Lower lobe of right lung (tissue), 2 donors: ENCODE measurements at regions not wholly inside any gene's neighbourhood (a gene's known extent, or its start where the extent isn't known, plus 50 kb on each side); places are given as distances from the start of the nearest gene placed in this dataset.
"Not testable (repeated sequence)": the region's sequence is repeated elsewhere in the genome, so short reads cannot be mapped to it uniquely, and the experiment has no call there.

Experiments used
- ATAC-seq, 2 donors: fragments of 200-7000 bp; cut with Tn5 transposase; one replicate each; pipeline ENCODE4 v1.9.1; 2020 to 2022; ENCODE audit warnings: mild to moderate bottlenecking in 2 of 2, moderate library complexity in 2 of 2
- DNase-seq: peaks from one replicate; pipeline ENCODE4 v3.0.0-alpha.2; 2020
- H3K27ac ChIP-seq: fragments of 200-600 bp; one replicate; pipeline ENCODE4 v1.8.0; 2022
- H3K27me3 ChIP-seq: fragments of 200-600 bp; one replicate; pipeline ENCODE4 v1.8.0; 2022; ENCODE audit warnings: low read depth
- H3K36me3 ChIP-seq: fragments of 200-600 bp; one replicate; pipeline ENCODE4 v1.8.0; 2022; ENCODE audit warnings: mild to moderate bottlenecking
- H3K4me1 ChIP-seq: fragments of 200-600 bp; one replicate; pipeline ENCODE4 v1.8.0; 2022
- H3K4me3 ChIP-seq: fragments of 200-600 bp; one replicate; pipeline ENCODE4 v1.8.0; 2022; ENCODE audit warnings: mild to moderate bottlenecking
- H3K9me3 ChIP-seq: fragments of 200-600 bp; one replicate; pipeline ENCODE4 v1.8.0; 2022
- intact Hi-C: fragments of 100-400 bp; cut with DNase I; formaldehyde crosslinking; loops from one replicate; pipeline ENCODE4 v1.11.0; 2022
- TF ChIP-seq, protein P1 (sequence below): fragments of 200-600 bp; IDR thresholded peaks from one replicate; pipeline ENCODE4 v1.8.0; 2022; ENCODE audit warnings: antibody characterized with exemption, mild to moderate bottlenecking
- donor health status: DM: no; HTN: yes; CAD: no; lungs with severe emphysema.

DNA sequence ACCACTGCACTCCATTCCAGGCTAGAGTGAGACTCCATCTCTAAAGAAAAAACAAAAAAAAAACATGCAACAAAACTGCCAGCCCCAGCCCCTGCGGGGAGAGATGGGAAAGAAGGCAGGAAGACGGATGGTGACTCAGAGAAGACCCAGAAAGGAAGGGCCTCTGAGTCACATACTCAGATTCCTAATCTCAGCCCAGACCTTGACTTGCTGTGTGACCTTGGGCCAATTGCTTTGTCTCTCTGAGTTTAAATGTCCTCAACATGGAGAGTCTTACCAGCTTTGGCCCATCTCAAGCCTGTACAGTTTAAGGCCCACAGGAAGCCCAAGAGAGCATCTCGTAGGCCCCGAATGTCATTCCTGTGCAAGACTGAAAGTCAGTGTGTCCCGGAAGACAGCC, 86.5 kb upstream of the LHX1 start:
- Histone ChIP-seq H3K27me3 (peaks cover 18% of the 10 kb centered on the region), H3K9me3 (no peaks in the 10 kb centered on the region), H3K4me3 (no peak overlapping the region), H3K4me1 (no peaks in the 10 kb centered on the region), H3K36me3 (no peaks in the 10 kb centered on the region), H3K27ac (no peak overlapping the region)
- DNase-seq (no peak), ATAC-seq (no peak)
- TF ChIP-seq, protein P1, sequence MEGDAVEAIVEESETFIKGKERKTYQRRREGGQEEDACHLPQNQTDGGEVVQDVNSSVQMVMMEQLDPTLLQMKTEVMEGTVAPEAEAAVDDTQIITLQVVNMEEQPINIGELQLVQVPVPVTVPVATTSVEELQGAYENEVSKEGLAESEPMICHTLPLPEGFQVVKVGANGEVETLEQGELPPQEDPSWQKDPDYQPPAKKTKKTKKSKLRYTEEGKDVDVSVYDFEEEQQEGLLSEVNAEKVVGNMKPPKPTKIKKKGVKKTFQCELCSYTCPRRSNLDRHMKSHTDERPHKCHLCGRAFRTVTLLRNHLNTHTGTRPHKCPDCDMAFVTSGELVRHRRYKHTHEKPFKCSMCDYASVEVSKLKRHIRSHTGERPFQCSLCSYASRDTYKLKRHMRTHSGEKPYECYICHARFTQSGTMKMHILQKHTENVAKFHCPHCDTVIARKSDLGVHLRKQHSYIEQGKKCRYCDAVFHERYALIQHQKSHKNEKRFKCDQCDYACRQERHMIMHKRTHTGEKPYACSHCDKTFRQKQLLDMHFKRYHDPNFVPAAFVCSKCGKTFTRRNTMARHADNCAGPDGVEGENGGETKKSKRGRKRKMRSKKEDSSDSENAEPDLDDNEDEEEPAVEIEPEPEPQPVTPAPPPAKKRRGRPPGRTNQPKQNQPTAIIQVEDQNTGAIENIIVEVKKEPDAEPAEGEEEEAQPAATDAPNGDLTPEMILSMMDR: no peak
- intact Hi-C loops: no loop called here

DNA sequence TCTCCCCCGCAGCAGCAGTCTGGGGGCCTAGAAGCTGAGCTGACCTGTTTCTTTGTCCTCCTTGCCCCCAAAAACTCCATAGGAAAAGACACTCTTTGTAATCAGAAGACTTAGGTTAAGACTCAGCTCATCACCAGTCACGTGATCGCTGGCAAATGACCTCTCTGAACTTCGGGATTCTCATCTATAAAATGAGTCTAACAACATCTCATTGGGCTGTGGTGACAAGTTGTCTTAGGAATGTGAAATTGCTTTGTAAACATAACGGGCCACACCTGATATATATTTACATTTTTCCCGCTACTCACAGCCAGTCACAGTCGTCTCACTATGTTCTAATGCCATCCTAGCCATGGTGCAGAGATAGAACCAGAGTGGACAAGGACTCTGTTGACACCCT, 86.0 kb upstream of the LHX1 start:
- Histone ChIP-seq H3K36me3 (no peaks in the 10 kb centered on the region), H3K9me3 (no peaks in the 10 kb centered on the region), H3K27me3 (peaks cover 14% of the 10 kb centered on the region), H3K4me1 (no peaks in the 10 kb centered on the region), H3K4me3 (no peak overlapping the region), H3K27ac (no peak overlapping the region)
- intact Hi-C loops: no loop called here
- no peak for ATAC-seq
- TF ChIP-seq, protein P1: no peak
- DNase-seq: no peak

DNA sequence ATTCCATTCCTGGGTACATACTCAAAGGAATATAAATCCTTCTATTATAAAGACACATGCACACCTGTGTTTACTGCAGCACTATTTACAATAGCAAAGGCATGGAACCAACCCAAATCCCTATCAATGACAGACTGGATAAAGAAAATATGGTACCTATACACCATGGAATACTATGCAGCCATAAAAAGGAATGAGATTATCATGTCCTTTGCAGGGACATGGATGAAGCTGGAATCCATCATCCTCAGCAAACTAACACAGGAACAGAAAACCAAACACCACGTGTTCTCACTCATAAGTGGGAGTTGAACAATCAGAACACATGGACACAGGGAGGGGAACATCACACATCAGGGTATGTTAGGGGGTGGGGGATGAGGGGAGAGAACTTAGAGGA, 84.8 kb upstream of the LHX1 start:
- H3K4me3 ChIP-seq, H3K27ac ChIP-seq, H3K4me1 ChIP-seq, H3K9me3 ChIP-seq, intact Hi-C loops, DNase-seq, H3K36me3 ChIP-seq, H3K27me3 ChIP-seq, ATAC-seq: not testable (repeated sequence)

GRCh38 chr17:36854982-36855381, 82.3 kb upstream of the LHX1 start:
- no peak overlapping the region for H3K27ac ChIP-seq
- TF ChIP-seq, protein P1: no peak
- ATAC-seq (no peak), DNase-seq (no peak)
- no peaks in the 10 kb centered on the region for H3K9me3 ChIP-seq
- peaks cover 13% of the 10 kb centered on the region for H3K27me3 ChIP-seq
- no peaks in the 10 kb centered on the region for H3K36me3 ChIP-seq
- intact Hi-C loops: no loop called here
- no peak overlapping the region for H3K4me3 ChIP-seq
- no peaks in the 10 kb centered on the region for H3K4me1 ChIP-seq

DNA sequence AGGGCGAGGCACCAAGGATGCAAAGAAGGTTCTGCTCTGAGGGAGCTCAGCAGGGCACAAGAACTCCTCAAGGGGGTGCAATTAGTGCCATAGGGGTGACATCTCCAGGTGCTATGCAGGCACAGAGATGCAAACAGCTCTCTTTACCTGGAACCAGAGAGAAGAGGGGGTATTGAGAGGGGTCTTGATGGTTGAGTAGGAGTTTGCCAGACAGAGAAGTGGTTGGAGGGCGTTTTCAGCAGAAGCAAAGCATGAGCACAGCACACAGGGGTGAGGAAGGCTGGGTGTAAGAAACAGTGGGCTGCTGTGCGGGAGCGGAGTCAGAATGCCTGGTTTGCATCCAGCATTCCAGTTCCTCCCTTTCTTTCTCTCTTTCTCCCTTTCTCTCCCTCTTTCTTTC, 81.8 kb upstream of the LHX1 start:
- peaks cover 13% of the 10 kb centered on the region for H3K27me3 ChIP-seq

DNA sequence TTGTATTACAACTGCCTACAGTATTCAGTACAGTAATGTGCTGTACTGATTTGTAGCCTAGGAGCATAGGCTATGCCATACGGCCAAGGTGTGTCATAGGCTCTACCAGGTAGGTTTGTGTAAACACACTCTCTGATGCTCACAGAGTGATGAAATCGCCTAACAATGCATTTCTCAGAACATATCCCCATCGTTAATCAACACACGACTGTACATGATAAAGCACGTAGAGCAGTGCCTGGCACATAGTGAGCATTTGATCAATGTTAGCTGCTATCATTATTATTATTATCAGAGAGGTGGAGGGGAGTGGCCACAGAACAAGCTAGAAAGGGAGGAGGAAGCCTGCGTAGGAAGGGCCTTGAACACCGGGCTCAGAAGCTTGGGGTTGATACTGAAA, 81.1 kb upstream of the LHX1 start:
- no peaks in the 10 kb centered on the region for H3K9me3 ChIP-seq
- intact Hi-C loops: no loop called here

More for the DNA sequence above, 81.8 kb upstream of the LHX1 start:
- Histone ChIP-seq H3K9me3 (no peaks in the 10 kb centered on the region), H3K4me1 (no peaks in the 10 kb centered on the region), H3K27ac (no peak overlapping the region), H3K4me3 (no peak overlapping the region), H3K36me3 (no peaks in the 10 kb centered on the region)
- DNase-seq (no peak), ATAC-seq (no peak)
- intact Hi-C loops: no loop called here
- TF ChIP-seq, protein P1: no peak

More for the DNA sequence above, 81.1 kb upstream of the LHX1 start:
- Histone ChIP-seq H3K27ac (no peak overlapping the region), H3K27me3 (peaks cover 13% of the 10 kb centered on the region), H3K4me1 (no peaks in the 10 kb centered on the region), H3K36me3 (no peaks in the 10 kb centered on the region), H3K4me3 (no peak overlapping the region)
- no peak for ATAC-seq
- no peak for DNase-seq
- TF ChIP-seq, protein P1: no peak
